MM.1S (cell line): ENCODE measurements at regions not wholly inside any gene's neighbourhood (a gene's known extent, or its start where the extent isn't known, plus 50 kb on each side); places are given as distances from the start of the nearest gene placed in this dataset.

Experiments
- DNase-seq: peaks from one replicate; pipeline ENCODE4 v3.0.0-alpha.2; 2015
- H2AFZ ChIP-seq: fragments of 300-600 bp; sonication (generic); 2 replicates; pipeline ENCODE4 v1.6.0; 2016; ENCODE audit warnings: antibody characterized with exemption, low read length
- H3F3A ChIP-seq: fragments of 300-600 bp; sonication (generic); 2 replicates; pipeline ENCODE4 v1.6.1; 2016; ENCODE audit warnings: mild to moderate bottlenecking, antibody characterized with exemption, low read length, moderate library complexity, mixed read lengths; ENCODE audit not compliant: insufficient read depth
- H3K27ac ChIP-seq: fragments of 300-600 bp; sonication (generic); 2 replicates; pipeline ENCODE4 v1.5.1; 2016; ENCODE audit warnings: mild to moderate bottlenecking, low read length
- H3K27me3 ChIP-seq: fragments of 300-600 bp; sonication (generic); replicated peaks from 2 replicates; pipeline ENCODE4 v1.6.0; 2016; ENCODE audit warnings: low read length; ENCODE audit not compliant: insufficient read depth
- H3K36me3 ChIP-seq: fragments of 300-600 bp; sonication (generic); replicated peaks from 2 replicates; pipeline ENCODE4 v1.6.1; 2016; ENCODE audit warnings: mild to moderate bottlenecking, low read length, mixed read lengths; ENCODE audit not compliant: insufficient read depth
- H3K4me1 ChIP-seq: fragments of 300-600 bp; sonication (generic); 2 replicates; pipeline ENCODE4 v1.6.1; 2016; ENCODE audit warnings: low read length, mixed read lengths
- H3K4me2 ChIP-seq: fragments of 300-600 bp; sonication (generic); 2 replicates; pipeline ENCODE4 v1.6.0; 2016; ENCODE audit warnings: low read depth, low read length
- H3K4me3 ChIP-seq: fragments of 300-600 bp; sonication (generic); 2 replicates; pipeline ENCODE4 v1.5.1; 2016; ENCODE audit warnings: low read length, mixed read lengths
- H3K79me2 ChIP-seq: fragments of 300-600 bp; sonication (generic); 2 replicates; pipeline ENCODE4 v1.6.1; 2016; ENCODE audit warnings: mixed run types, low read length, mixed read lengths
- H3K9ac ChIP-seq: fragments of 300-600 bp; sonication (generic); 2 replicates; pipeline ENCODE4 v1.6.1; 2016; ENCODE audit warnings: low read length, mixed read lengths
- H3K9me2 ChIP-seq: fragments of 300-600 bp; sonication (generic); replicated peaks from 2 replicates; pipeline ENCODE4 v1.6.1; 2016; ENCODE audit warnings: mild to moderate bottlenecking, low read length, mixed read lengths; ENCODE audit not compliant: insufficient read depth
- H3K9me3 ChIP-seq: fragments of 300-600 bp; sonication (generic); replicated peaks from 2 replicates; pipeline ENCODE4 v1.6.1; 2016; ENCODE audit warnings: mild to moderate bottlenecking, low read length, mixed read lengths; ENCODE audit not compliant: insufficient read depth
- H4K20me1 ChIP-seq: fragments of 300-600 bp; sonication (generic); 2 replicates; pipeline ENCODE4 v1.6.1; 2016; ENCODE audit warnings: mild to moderate bottlenecking, low read length, moderate library complexity, mixed read lengths; ENCODE audit not compliant: insufficient read depth
- EZH2 ChIP-seq: fragments of 300-600 bp; sonication (generic); optimal IDR thresholded peaks from 2 replicates; pipeline ENCODE3; 2017; ENCODE audit warnings: low read depth, mild to moderate bottlenecking, antibody characterized with exemption, low read length, mixed read lengths
- EZH2phosphoT487 ChIP-seq: fragments of 300-600 bp; sonication (generic); IDR thresholded peaks from 2 replicates; pipeline ENCODE4 v1.6.1; 2018; ENCODE audit warnings: antibody characterized with exemption, low read length
- TF ChIP-seq, protein P1 (sequence below): fragments of 300-600 bp; sonication (generic); IDR thresholded peaks from 2 replicates; pipeline ENCODE4 v1.5.1; 2016; ENCODE audit warnings: antibody characterized with exemption, low read length, mixed read lengths

DNA sequence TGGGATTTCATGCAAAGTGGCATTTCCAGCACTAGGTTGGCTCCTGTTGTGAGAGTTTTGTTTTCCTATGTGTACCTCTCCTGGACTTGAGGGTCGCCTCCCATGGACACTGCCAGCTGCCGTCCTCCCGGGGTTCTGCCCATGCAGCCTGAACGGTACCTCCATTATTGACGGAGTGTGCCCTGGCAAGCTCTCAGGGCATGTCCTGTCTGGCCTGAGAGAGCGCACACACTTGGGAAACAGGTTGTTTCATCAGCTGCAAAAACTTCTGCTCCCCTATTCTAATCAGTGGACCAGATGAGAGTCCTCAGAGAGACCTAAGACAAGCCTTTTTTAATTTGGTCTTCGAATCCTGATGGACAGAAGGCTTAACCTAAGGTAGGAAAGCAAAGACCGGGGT lies 56.6 kb upstream of the HOPX start:
- Histone ChIP-seq H2AFZ (no peak overlapping the region), H3K4me1 (peaks cover 5% of the 10 kb centered on the region), H3K36me3 (no peaks in the 10 kb centered on the region), H3K4me3 (no peak overlapping the region), H3K9me2 (no peaks in the 10 kb centered on the region), H3F3A (no peaks in the 10 kb centered on the region), H3K9ac (no peak overlapping the region), H4K20me1 (no peaks in the 10 kb centered on the region), H3K4me2 (no peak overlapping the region), H3K9me3 (no peaks in the 10 kb centered on the region), H3K27ac (no peak overlapping the region), H3K27me3 (no peaks in the 10 kb centered on the region), H3K79me2 (no peaks in the 10 kb centered on the region)
- no peak for TF ChIP-seq EZH2
- TF ChIP-seq, protein P1, sequence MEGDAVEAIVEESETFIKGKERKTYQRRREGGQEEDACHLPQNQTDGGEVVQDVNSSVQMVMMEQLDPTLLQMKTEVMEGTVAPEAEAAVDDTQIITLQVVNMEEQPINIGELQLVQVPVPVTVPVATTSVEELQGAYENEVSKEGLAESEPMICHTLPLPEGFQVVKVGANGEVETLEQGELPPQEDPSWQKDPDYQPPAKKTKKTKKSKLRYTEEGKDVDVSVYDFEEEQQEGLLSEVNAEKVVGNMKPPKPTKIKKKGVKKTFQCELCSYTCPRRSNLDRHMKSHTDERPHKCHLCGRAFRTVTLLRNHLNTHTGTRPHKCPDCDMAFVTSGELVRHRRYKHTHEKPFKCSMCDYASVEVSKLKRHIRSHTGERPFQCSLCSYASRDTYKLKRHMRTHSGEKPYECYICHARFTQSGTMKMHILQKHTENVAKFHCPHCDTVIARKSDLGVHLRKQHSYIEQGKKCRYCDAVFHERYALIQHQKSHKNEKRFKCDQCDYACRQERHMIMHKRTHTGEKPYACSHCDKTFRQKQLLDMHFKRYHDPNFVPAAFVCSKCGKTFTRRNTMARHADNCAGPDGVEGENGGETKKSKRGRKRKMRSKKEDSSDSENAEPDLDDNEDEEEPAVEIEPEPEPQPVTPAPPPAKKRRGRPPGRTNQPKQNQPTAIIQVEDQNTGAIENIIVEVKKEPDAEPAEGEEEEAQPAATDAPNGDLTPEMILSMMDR: no peak
- no peak for TF ChIP-seq EZH2phosphoT487
- no peak for DNase-seq

DNA sequence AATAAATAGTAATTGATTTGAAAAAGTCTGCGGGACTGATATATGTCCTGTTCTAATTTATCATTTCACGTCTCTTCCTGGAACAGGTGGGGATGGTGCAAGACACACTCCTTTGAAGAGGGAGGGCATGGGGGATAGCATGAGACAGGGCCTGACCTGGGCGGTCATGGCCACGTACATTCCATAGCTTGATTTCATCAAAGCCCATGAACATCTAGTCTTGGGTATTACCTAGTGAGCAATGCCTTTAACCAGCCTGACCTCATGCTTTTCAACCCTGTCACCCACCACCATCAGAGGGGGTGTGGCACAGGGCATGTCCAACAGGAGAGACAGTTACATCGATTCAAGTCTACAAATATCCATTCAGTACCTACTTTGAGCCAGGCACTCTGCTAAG lies 52.3 kb upstream of the HOPX start:
- Histone ChIP-seq H3K36me3 (no peaks in the 10 kb centered on the region), H3K9ac (no peak overlapping the region), H3K79me2 (no peaks in the 10 kb centered on the region), H3K4me2 (no peak overlapping the region), H3K27me3 (no peaks in the 10 kb centered on the region), H3K9me3 (no peaks in the 10 kb centered on the region), H3K4me1 (no peaks in the 10 kb centered on the region), H2AFZ (no peak overlapping the region), H3F3A (no peaks in the 10 kb centered on the region), H3K4me3 (no peak overlapping the region), H3K9me2 (no peaks in the 10 kb centered on the region), H4K20me1 (no peaks in the 10 kb centered on the region), H3K27ac (no peak overlapping the region)
- TF ChIP-seq, protein P1: no peak
- TF ChIP-seq EZH2 (no peak), EZH2phosphoT487 (no peak)
- no peak for DNase-seq

DNA sequence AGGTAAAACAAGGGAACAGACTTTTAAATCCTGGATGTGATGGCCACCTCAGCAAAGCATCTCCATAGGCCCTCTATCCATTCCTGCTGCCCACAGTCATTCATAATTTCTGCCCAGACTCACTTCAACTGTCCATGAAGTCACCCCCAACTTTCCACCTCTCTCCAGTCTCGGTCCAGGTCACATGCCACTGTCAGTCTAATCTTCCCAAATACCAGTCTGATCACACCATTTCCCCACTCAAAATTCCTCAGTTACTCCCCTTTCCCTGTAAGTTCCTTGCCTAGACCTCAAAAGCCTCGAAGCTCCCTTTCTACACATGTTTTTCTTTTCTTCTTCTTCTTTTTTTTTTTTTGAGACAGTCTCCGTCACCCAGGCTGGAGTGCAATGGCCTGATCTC lies 51.2 kb upstream of the HOPX start:
- TF ChIP-seq EZH2: no peak
- TF ChIP-seq EZH2phosphoT487: no peak
- TF ChIP-seq, protein P1: no peak
- no peak for DNase-seq
- H3K4me2 ChIP-seq: no peak overlapping the region
- no peak overlapping the region for H3K27ac ChIP-seq
- H3K4me3 ChIP-seq: no peak overlapping the region
- H3K27me3 ChIP-seq: no peaks in the 10 kb centered on the region
- H3K9ac ChIP-seq: no peak overlapping the region
- no peaks in the 10 kb centered on the region for H4K20me1 ChIP-seq
- no peaks in the 10 kb centered on the region for H3K4me1 ChIP-seq
- H3K36me3 ChIP-seq: no peaks in the 10 kb centered on the region
- no peaks in the 10 kb centered on the region for H3K9me2 ChIP-seq
- no peaks in the 10 kb centered on the region for H3F3A ChIP-seq
- H2AFZ ChIP-seq: no peak overlapping the region
- no peaks in the 10 kb centered on the region for H3K79me2 ChIP-seq
- no peaks in the 10 kb centered on the region for H3K9me3 ChIP-seq
